ENCODE measurements at regions not wholly inside any gene's neighbourhood (a gene's known extent, or its start where the extent isn't known, plus 50 kb on each side); places are given as distances from the start of the nearest gene placed in this dataset.

GRCh38 chr1:219801156-219801820 is 127.1 kb downstream of the SLC30A10 start:
- intact Hi-C loops (cut with DNase I) = no loop called here
- Histone ChIP-seq H3K9me3 (ENCODE audit: control insufficient read depth, low read length) (peaks cover 2% of the 10 kb centered on the region), H3K27me3 (ENCODE audit: control insufficient read depth, insufficient read depth) (no peaks in the 10 kb centered on the region), H3K4me1 (ENCODE audit: control insufficient read depth, insufficient read depth, low read length) (no peaks in the 10 kb centered on the region), H3K27ac (ENCODE audit: low read length) (no peak overlapping the region), H3K4me3 (ENCODE audit: low read length) (no peak overlapping the region)
- ATAC-seq = no peak
- WGBS = 80% methylated on average over 5 of the region's 5 CpGs
- no peak for DNase-seq

GRCh38 chr1:219798283-219799030 is 129.9 kb downstream of the SLC30A10 start:
- no peak for ATAC-seq
- H3K9me3 ChIP-seq (ENCODE audit: control insufficient read depth, low read length) = no peaks in the 10 kb centered on the region
- no peaks in the 10 kb centered on the region for H3K4me1 ChIP-seq (ENCODE audit: control insufficient read depth, insufficient read depth, low read length)
- no peak for DNase-seq
- no peak overlapping the region for H3K27ac ChIP-seq (ENCODE audit: low read length)
- no peak overlapping the region for H3K4me3 ChIP-seq (ENCODE audit: low read length)
- intact Hi-C loops (cut with DNase I) = loop anchor here in 2 of 4 donors (10.0 kb wide), 1 partner anchor 134 kb away; no protein-coding TSS in a partner anchor
- WGBS = 77% methylated on average over 3 of the region's 3 CpGs
- no peaks in the 10 kb centered on the region for H3K27me3 ChIP-seq (ENCODE audit: control insufficient read depth, insufficient read depth)

DNA sequence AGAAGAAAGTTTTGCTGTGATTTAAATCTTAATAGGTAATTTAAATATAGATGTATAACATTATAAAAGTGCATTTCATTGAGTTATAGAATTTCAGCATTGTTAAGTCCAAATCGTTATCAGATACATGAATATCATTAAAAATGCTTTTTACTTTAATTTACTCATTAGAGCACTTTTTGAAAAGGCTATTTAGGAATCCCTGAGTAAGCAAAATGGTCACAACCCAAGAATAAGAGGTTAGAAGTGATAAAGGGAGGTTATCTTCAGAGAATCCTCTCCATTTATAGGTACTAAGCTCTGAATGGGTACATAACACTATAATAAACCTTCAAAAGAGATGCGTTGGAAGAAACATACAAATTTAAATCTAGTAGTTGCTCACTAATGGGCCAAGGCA is 130.7 kb downstream of the SLC30A10 start:
- Histone ChIP-seq H3K27ac (ENCODE audit: low read length) (no peak overlapping the region), H3K4me3 (ENCODE audit: low read length) (no peak overlapping the region), H3K27me3 (ENCODE audit: control insufficient read depth, insufficient read depth) (no peaks in the 10 kb centered on the region), H3K4me1 (ENCODE audit: control insufficient read depth, insufficient read depth, low read length) (no peaks in the 10 kb centered on the region), H3K9me3 (ENCODE audit: control insufficient read depth, low read length) (no peaks in the 10 kb centered on the region)
- no peak for ATAC-seq
- no peak for DNase-seq
- 91% methylated on average over 2 of the region's 2 CpGs for whole genome bisulfite sequencing
- intact Hi-C loops (cut with DNase I) = loop anchor here in 2 of 4 donors (10.0 kb wide), 1 partner anchor 133 kb away; no protein-coding TSS in a partner anchor

DNA sequence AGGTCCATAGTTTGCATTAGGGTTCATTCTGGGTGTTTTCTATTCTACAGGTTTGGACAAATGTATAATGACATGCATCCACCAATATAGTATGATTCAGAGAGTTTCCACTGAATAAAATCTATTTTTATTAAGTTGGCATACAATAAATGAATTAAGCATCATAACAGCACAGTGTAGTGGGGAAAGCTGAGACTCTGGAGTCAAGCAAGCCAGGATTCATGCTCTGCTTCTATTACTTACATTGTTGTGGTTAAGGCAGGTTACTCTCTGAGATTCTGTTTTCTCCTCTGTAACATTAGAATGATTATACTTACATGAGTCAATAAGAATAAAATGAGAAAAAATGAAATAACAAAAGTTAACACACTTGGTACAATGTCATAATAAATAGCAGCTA is 131.3 kb downstream of the SLC30A10 start:
- ATAC-seq = no peak
- H3K9me3 ChIP-seq (ENCODE audit: control insufficient read depth, low read length) = no peaks in the 10 kb centered on the region
- H3K27me3 ChIP-seq (ENCODE audit: control insufficient read depth, insufficient read depth) = no peaks in the 10 kb centered on the region
- intact Hi-C loops (cut with DNase I) = loop anchor here in 2 of 4 donors (10.0 kb wide), 1 partner anchor 132 kb away; no protein-coding TSS in a partner anchor
- no peaks in the 10 kb centered on the region for H3K4me1 ChIP-seq (ENCODE audit: control insufficient read depth, insufficient read depth, low read length)
- no peak overlapping the region for H3K27ac ChIP-seq (ENCODE audit: low read length)
- no peak for DNase-seq
- no peak overlapping the region for H3K4me3 ChIP-seq (ENCODE audit: low read length)

- no peak for DNase-seq
- no peaks in the 10 kb centered on the region for H3K4me1 ChIP-seq (ENCODE audit: control insufficient read depth, insufficient read depth, low read length)
- no peak overlapping the region for H3K27ac ChIP-seq (ENCODE audit: low read length)
- 55% methylated on average over 9 of the region's 9 CpGs for WGBS
- no peak overlapping the region for H3K4me3 ChIP-seq (ENCODE audit: low read length)
- ATAC-seq = no peak
- no peaks in the 10 kb centered on the region for H3K9me3 ChIP-seq (ENCODE audit: control insufficient read depth, low read length)
- intact Hi-C loops (cut with DNase I) = loop anchor here in 2 of 4 donors (10.0 kb wide), 1 partner anchor 131 kb away; no protein-coding TSS in a partner anchor
- no peaks in the 10 kb centered on the region for H3K27me3 ChIP-seq (ENCODE audit: control insufficient read depth, insufficient read depth)
These were observed 132.9 kb downstream of the SLC30A10 start for GRCh38 chr1:219795363-219795917.

DNA sequence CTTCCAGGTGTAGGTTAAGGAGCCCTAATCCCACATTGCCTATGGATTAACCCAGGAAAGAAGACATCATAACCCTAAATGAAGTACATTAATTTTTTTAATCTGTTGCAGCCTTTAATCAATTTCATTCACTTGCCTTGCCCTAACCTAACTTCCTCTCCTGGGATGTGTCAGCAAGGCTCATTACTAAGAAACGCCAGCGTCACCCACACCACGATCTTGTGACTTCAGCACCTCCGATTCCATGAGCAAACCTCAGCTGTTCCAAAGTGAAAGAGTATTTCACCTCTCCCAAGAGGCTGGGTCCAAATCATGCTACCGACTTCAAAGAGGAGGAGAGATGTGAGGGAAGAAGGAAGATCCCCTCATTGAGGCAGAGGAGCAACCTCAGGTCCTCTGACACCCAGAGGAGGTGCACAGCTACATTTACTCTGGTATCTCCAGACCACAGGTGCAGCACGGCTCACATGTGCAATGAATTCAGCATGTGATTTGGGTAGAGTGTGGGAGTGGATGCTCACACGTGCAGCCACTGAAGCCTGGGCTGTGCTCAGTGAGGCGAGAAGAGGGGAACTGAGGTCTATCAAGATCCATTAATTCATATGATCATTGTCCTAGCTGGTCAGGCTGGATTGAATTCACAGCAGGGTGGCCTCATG is 134.1 kb downstream of the SLC30A10 start:
- no peak for ATAC-seq
- 83% methylated on average over 8 of the region's 8 CpGs for WGBS
- intact Hi-C loops (cut with DNase I) = loop anchor here in 2 of 4 donors (10.0 kb wide), 1 partner anchor 129 kb away; no protein-coding TSS in a partner anchor

GRCh38 chr1:219792337-219793021 is 135.9 kb downstream of the SLC30A10 start:
- intact Hi-C loops (cut with DNase I) = loop anchor here in 2 of 4 donors (10.0 kb wide), 1 partner anchor 128 kb away; no protein-coding TSS in a partner anchor
- Histone ChIP-seq H3K27ac (ENCODE audit: low read length) (peak overlapping the region; percentile 39), H3K9me3 (ENCODE audit: control insufficient read depth, low read length) (no peaks in the 10 kb centered on the region), H3K4me3 (ENCODE audit: low read length) (no peak overlapping the region), H3K27me3 (ENCODE audit: control insufficient read depth, insufficient read depth) (no peaks in the 10 kb centered on the region), H3K4me1 (ENCODE audit: control insufficient read depth, insufficient read depth, low read length) (no peaks in the 10 kb centered on the region)
- WGBS = 47% methylated on average over 3 of the region's 3 CpGs
- ATAC-seq = peak; percentile 62 to 83
- no peak for DNase-seq

More for the DNA sequence above, 134.1 kb downstream of the SLC30A10 start:
- Histone ChIP-seq H3K9me3 (ENCODE audit: control insufficient read depth, low read length) (no peaks in the 10 kb centered on the region), H3K27ac (ENCODE audit: low read length) (no peak overlapping the region), H3K4me3 (ENCODE audit: low read length) (no peak overlapping the region), H3K4me1 (ENCODE audit: control insufficient read depth, insufficient read depth, low read length) (no peaks in the 10 kb centered on the region), H3K27me3 (ENCODE audit: control insufficient read depth, insufficient read depth) (no peaks in the 10 kb centered on the region)
- DNase-seq = no peak

DNA sequence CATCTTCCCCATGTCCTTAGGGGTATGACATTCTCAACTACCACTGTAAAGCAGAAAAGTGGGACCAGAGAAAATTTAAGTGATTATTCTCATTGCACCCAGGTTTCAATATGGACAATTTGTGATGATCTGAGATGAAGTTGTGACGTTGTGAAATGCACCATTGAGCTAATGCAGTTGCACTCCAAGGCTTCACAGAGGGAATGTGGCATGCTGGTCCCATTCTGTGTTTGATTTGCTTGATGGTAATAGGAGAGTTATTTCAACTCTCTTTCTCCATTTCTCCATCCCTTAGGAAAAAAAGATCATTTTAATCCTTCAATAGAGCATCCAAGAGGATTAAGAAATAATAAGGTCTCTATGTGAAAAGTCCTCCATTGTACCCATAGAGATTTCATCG is 136.6 kb downstream of the SLC30A10 start:
- no peak for ATAC-seq
- H3K9me3 ChIP-seq (ENCODE audit: control insufficient read depth, low read length) = no peaks in the 10 kb centered on the region
- intact Hi-C loops (cut with DNase I) = loop anchor here in 2 of 4 donors (10.0 kb wide), 1 partner anchor 127 kb away; no protein-coding TSS in a partner anchor
- no peaks in the 10 kb centered on the region for H3K4me1 ChIP-seq (ENCODE audit: control insufficient read depth, insufficient read depth, low read length)
- no peak for DNase-seq
- no peaks in the 10 kb centered on the region for H3K27me3 ChIP-seq (ENCODE audit: control insufficient read depth, insufficient read depth)
- WGBS = 85% methylated on average over 2 of the region's 2 CpGs
- H3K4me3 ChIP-seq (ENCODE audit: low read length) = no peak overlapping the region
- no peak overlapping the region for H3K27ac ChIP-seq (ENCODE audit: low read length)

DNA sequence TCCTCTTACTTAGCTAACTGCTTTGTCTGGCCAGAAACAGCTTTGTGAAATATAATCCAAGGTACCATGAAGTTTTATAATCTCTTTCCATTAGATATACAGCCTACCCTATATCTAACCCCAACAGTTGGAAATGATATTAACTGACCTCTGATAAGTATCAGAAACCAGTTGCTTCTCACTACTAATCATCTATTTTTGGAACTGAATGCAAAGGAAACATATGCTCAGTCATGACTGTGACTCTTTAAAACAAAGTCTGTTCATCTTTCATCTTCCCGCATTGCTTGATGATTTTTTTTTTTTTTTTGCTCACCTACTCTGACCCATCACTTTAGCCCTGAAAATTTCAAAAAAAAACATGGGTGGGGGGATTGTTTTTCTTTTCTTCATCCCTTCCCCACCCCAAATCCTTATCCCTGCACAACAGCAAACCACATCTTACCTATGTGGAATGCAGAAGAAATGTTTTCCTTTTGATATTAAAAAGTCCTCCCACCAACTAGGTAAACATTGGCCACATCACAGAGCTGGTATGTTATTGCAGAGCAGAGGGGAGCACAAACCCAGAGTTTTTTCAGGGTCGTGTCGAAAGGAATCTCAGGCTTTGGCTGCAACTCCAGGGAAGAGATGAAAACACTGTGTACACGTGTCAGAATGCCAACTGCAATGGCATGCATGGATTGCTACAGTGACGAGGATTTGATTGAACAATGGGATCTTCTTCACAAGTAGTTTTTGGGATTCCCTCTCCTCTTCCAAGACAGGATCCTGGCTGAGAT is 137.3 kb downstream of the SLC30A10 start:
- DNase-seq = no peak
- whole genome bisulfite sequencing = 28% methylated on average over 5 of the region's 5 CpGs
- Histone ChIP-seq H3K27me3 (ENCODE audit: control insufficient read depth, insufficient read depth) (no peaks in the 10 kb centered on the region), H3K4me1 (ENCODE audit: control insufficient read depth, insufficient read depth, low read length) (no peaks in the 10 kb centered on the region), H3K4me3 (ENCODE audit: low read length) (no peak overlapping the region), H3K9me3 (ENCODE audit: control insufficient read depth, low read length) (no peaks in the 10 kb centered on the region), H3K27ac (ENCODE audit: low read length) (no peak overlapping the region)
- intact Hi-C loops (cut with DNase I) = loop anchor here in 2 of 4 donors (10.0 kb wide), 1 partner anchor 126 kb away; no protein-coding TSS in a partner anchor
- ATAC-seq = peak in 1 of 2 donors; percentile 28

GRCh38 chr1:219788700-219789099 is 139.7 kb downstream of the SLC30A10 start:
- DNase-seq (no peak), ATAC-seq (no peak)
- Histone ChIP-seq H3K27me3 (ENCODE audit: control insufficient read depth, insufficient read depth) (no peaks in the 10 kb centered on the region), H3K4me1 (ENCODE audit: control insufficient read depth, insufficient read depth, low read length) (no peaks in the 10 kb centered on the region), H3K9me3 (ENCODE audit: control insufficient read depth, low read length) (no peaks in the 10 kb centered on the region), H3K27ac (ENCODE audit: low read length) (no peak overlapping the region), H3K4me3 (ENCODE audit: low read length) (no peak overlapping the region)
- 71% methylated on average over 4 of the region's 4 CpGs for WGBS
- intact Hi-C loops (cut with DNase I) = no loop called here
